ENCODE measurements at regions not wholly inside any gene's neighbourhood (a gene's known extent, or its start where the extent isn't known, plus 50 kb on each side); places are given as distances from the start of the nearest gene placed in this dataset.
A peak's percentile ranks its signal among the peaks of the same experiment; 100 is the strongest.

GRCh38 chr7:25843467-25843866 lies 308.5 kb upstream of the NFE2L3 start:
- TF ChIP-seq CTCF (IDR thresholded peaks at IDR 0.05; ENCODE audit: borderline replicate concordance), result no peak
- Histone ChIP-seq H3K27ac (replicated peaks) (no peak overlapping the region), H3K27me3 (ENCODE audit: low read depth) (no peaks in the 10 kb centered on the region), H3K4me3 (no peak overlapping the region), H3K36me3 (no peaks in the 10 kb centered on the region), H3K4me1 (peaks cover 77% of the 10 kb centered on the region), H3K9me3 (replicated peaks) (no peaks in the 10 kb centered on the region)
- intact Hi-C loops (cut with micrococcal nuclease), result loop anchor here (10.0 kb wide), 1 partner anchor 129 kb away; no protein-coding TSS in a partner anchor
- DNase-seq, result no peak

GRCh38 chr7:25844102-25844870 lies 307.7 kb upstream of the NFE2L3 start:
- Histone ChIP-seq H3K36me3 (no peaks in the 10 kb centered on the region), H3K27ac (replicated peaks) (peak overlapping the region; percentile 15), H3K4me3 (no peak overlapping the region), H3K4me1 (peaks cover 84% of the 10 kb centered on the region), H3K27me3 (ENCODE audit: low read depth) (peaks cover under 1% of the 10 kb centered on the region), H3K9me3 (replicated peaks) (no peaks in the 10 kb centered on the region)
- TF ChIP-seq CTCF (IDR thresholded peaks at IDR 0.05; ENCODE audit: borderline replicate concordance), result no peak
- intact Hi-C loops (cut with micrococcal nuclease), result loop anchor here (10.0 kb wide), 1 partner anchor 129 kb away; no protein-coding TSS in a partner anchor
- no peak for DNase-seq

GRCh38 chr7:25845464-25845863 lies 306.5 kb upstream of the NFE2L3 start:
- no peaks in the 10 kb centered on the region for H3K9me3 ChIP-seq (replicated peaks)
- no peak overlapping the region for H3K4me3 ChIP-seq
- H3K4me1 ChIP-seq, result peaks cover 85% of the 10 kb centered on the region
- peak overlapping the region; percentile 86 for H3K27ac ChIP-seq (replicated peaks)
- intact Hi-C loops (cut with micrococcal nuclease), result loop anchor here (10.0 kb wide), 1 partner anchor 131 kb away; no protein-coding TSS in a partner anchor
- H3K27me3 ChIP-seq (ENCODE audit: low read depth), result peaks cover 12% of the 10 kb centered on the region
- TF ChIP-seq CTCF (IDR thresholded peaks at IDR 0.05; ENCODE audit: borderline replicate concordance), result no peak
- no peak for DNase-seq
- no peaks in the 10 kb centered on the region for H3K36me3 ChIP-seq

GRCh38 chr7:25846722-25847121 lies 305.3 kb upstream of the NFE2L3 start:
- Histone ChIP-seq H3K36me3 (no peaks in the 10 kb centered on the region), H3K27ac (replicated peaks) (peak overlapping the region; percentile 86), H3K27me3 (ENCODE audit: low read depth) (peaks cover 24% of the 10 kb centered on the region), H3K4me1 (peaks cover 80% of the 10 kb centered on the region), H3K9me3 (replicated peaks) (no peaks in the 10 kb centered on the region), H3K4me3 (no peak overlapping the region)
- intact Hi-C loops (cut with micrococcal nuclease), result loop anchor here (10.0 kb wide), 1 partner anchor 132 kb away; no protein-coding TSS in a partner anchor
- no peak for TF ChIP-seq CTCF (IDR thresholded peaks at IDR 0.05; ENCODE audit: borderline replicate concordance)
- DNase-seq, result peak; percentile 85

GRCh38 chr7:25847336-25848070 lies 304.5 kb upstream of the NFE2L3 start:
- intact Hi-C loops (cut with micrococcal nuclease), result loop anchor here (10.0 kb wide), 1 partner anchor 133 kb away; no protein-coding TSS in a partner anchor
- no peaks in the 10 kb centered on the region for H3K36me3 ChIP-seq
- H3K27me3 ChIP-seq (ENCODE audit: low read depth), result peaks cover 32% of the 10 kb centered on the region
- H3K4me3 ChIP-seq, result no peak overlapping the region
- TF ChIP-seq CTCF (IDR thresholded peaks at IDR 0.05; ENCODE audit: borderline replicate concordance), result no peak
- DNase-seq, result no peak
- peaks cover 80% of the 10 kb centered on the region for H3K4me1 ChIP-seq
- H3K27ac ChIP-seq (replicated peaks), result peak overlapping the region; percentile 86
- H3K9me3 ChIP-seq (replicated peaks), result no peaks in the 10 kb centered on the region

Data from left ventricle myocardium inferior (tissue), 1 donor.